COR-L47 (cell line): ENCODE measurements at regions not wholly inside any gene's neighbourhood (a gene's known extent, or its start where the extent isn't known, plus 50 kb on each side); places are given as distances from the start of the nearest gene placed in this dataset.

Experiments
- DNase-seq: peaks from one replicate; lab custom pipeline; 2025; lab: John Stamatoyannopoulos, UW

DNA sequence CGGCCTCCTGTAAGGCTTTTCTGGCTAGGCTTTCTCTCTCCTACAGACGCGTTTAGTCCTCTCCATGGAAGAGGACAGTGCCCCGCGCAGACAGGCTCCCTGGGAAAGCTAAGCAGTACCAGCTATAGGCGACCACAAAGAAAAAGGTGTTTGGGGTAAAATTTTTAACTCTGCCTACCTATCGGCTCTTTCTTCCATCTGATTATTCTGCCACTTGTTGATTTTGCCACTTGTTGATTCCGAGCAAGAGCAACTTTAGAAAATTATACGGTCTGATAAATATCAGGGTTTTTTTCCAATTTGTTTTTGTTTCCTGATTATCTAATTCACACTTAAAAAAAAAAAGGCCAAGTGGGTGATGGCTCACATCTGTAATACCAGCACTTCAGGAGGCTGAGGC lies 1600.5 kb upstream of the TENM3 start:
- DNase-seq, result no peak

DNA sequence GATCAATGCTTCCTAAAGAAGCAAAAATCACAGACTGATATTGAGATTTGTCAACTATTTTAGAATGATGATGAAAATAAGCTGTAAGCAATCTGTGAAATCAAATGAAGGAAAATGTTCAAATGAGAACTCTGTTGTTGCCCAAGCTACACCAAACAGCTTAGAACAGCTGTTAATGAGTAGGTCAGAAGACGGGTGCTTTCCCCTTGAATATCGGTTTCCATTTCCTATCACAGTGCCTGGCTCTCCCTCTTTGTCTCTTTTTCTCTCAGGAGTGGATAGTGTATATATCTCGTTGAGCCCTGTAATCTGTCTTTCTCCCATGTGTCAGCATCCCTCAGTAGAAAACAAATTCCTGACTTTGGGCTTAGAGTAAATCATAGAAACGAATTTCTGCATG lies 1592.9 kb upstream of the TENM3 start:
- DNase-seq, result no peak

DNA sequence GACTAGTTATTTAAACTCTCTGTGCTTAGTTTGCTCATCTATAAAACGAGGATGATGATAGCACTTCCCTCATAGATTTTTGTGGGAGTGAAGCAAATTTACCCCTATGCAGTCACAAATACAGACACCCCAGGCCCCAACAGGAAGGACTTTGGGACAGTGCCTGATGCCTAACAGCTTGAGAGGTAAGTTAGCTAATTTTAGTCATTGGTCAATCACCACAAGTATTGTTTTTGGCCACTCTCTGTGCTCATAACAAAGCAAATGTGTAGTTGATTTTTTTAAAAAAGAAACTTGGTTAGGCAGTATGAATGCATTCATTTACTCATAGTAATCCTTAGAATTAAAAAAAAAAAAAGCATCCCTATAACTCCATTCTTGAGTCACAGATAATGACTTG lies 1590.7 kb upstream of the TENM3 start:
- DNase-seq, result no peak

DNA sequence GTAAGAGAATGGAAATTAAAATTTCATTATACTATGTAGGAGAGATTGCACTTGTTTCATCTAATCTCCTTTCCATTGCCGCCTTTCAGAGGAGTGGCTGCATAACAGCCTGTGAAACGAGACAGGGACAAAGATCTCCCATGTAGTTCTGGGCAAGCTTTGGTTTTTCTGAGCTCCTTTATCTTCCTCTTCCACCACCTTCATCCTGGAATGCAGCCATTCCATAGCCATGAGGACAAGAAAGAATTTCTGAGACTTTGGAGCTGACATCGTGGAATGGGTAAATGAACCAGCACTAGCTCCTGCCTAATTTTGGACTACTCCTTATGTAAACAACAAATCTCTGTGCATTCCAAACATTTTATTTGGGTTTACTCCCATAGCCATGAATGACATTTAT lies 1587.3 kb upstream of the TENM3 start:
- no peak for DNase-seq

DNA sequence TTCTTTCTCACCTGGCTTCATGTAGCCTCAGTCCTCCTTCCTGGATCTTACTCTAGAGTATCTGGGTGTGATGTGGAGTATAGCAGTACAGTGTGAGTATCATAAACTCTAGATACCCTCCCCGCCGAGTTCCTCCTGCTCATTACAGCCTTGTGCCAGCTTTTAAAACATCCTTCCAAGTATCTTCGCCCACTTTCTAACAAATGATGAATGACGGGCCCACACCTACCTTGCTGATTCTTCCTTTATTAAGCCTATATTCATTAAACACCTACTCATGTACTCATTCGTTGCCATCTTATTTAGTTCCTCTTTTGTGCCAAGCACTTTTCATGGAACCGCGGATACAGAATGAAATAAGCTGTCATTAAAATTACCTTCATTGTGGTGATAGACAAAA lies 1585.3 kb upstream of the TENM3 start:
- no peak for DNase-seq

DNA sequence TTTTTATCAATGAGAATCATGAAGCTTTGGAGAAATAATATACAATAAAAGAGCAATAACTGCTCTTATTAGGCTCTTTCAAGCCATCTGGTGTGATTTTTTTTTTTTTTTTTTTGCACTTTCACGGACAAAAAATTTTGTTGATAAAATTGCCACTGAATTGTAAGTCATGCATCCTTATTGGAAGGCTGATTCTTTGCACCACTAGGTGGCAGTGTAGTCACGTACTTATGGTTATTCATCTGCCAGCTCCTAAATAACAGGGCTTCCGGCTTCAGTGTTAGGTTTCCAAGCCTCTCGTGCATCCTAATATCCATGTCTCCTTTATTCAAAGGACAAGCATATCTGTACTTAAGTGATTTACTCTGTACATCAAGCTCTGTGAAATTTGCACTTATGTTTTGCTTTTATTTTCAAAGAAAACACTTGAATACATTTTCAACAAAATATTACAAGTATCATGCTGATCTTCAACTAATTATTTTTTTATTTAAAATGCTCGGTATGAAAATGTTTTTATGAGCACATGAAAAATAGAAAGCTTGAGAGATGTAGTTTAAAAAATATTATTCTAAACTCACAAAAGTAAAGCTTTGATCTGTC lies 1578.3 kb upstream of the TENM3 start:
- DNase-seq, result peak; percentile 92

DNA sequence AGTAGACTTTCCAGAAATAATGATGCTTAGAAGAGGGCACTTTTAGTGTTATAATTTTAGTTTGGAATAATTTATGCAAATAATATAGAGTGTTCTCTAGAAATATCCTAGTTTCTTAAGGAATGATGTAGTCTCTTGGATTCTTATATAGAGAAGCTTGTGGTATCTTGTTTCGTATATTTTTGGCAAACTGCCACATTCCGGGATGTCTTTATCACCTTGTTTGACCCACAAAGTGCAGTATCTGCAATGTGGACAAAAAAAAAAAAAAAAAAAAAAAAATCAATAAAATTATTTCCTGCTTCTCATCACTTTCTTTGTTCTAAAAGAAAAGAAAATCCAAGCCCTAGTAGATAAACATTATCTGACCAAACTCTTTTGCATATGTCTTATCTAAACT lies 1577.7 kb upstream of the TENM3 start:
- DNase-seq, result no peak

DNA sequence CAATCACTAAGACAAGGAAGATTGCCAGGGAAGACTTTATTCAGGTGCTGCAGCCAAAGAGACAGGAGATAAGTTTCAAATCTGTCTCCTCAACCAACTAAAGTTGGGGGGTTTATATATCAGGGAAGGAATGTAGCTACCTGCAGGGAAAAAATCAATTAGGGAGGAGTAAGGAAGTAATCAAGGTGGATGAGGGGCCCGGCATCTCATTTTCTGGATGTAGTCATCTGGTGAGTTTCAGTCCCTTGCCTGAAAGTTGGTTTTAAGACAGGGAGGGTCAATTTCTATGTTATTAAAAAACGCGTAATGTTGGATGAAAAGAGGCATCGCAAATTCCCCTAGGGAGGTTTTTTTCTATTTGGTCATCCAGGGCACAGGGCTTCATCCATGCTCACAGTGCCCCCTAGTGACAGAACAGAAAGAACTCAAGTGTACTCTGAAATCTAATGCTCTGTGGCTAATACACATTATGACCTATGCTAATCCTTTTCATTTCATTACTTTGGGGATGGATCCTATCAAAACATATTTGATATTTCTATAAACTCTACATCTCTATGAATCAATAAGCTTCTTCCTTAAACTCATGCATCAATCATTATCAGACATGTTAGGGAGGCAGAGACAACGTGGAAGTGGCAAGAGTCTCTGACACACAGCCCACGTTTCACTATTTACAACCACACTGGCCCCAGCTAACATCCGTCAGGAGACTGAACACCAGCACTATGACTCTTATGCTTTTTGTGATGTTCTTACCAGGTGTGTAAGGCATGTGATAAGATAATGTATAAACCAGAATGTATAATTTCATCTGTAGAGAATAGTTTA lies 1577.0 kb upstream of the TENM3 start:
- DNase-seq, result peak; percentile 39

DNA sequence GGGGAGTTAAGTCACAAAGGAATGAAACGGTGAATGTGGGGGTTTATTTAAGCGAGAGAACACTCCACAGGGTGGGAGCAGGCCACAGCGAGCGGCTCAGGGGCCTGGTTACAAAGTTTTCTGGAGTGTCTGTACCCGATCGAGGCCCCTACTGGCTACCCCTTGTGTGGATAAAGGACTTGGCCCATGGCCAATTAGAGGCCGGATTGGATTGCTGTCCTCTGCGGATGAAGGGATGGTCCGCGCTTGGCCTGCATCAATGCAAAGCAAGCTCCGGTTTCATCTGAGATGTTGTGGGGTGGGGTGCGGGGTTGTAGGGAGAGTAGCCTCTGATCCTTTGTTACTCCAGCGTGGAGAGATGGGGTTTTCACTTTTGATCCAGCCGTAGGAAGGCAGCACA lies 1574.5 kb upstream of the TENM3 start:
- no peak for DNase-seq

DNA sequence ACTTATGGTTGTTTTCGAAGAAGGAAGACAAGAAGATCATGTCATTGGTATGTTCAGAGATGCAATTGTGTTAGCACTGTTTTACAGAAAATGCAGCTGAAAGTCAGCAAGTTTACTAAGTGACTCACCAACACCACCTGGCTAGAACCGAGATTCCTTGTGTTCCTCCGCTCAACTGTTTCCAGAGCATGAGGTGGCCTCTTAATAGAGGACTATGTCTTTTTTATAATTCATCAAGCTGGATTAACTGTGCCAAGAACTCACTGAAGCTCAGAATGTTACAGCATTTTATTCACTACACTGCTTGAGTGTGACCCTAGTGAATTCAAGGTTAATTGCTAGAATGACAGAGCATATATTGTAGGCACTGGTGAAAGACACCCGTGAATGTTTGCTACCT lies 1573.5 kb upstream of the TENM3 start:
- no peak for DNase-seq

DNA sequence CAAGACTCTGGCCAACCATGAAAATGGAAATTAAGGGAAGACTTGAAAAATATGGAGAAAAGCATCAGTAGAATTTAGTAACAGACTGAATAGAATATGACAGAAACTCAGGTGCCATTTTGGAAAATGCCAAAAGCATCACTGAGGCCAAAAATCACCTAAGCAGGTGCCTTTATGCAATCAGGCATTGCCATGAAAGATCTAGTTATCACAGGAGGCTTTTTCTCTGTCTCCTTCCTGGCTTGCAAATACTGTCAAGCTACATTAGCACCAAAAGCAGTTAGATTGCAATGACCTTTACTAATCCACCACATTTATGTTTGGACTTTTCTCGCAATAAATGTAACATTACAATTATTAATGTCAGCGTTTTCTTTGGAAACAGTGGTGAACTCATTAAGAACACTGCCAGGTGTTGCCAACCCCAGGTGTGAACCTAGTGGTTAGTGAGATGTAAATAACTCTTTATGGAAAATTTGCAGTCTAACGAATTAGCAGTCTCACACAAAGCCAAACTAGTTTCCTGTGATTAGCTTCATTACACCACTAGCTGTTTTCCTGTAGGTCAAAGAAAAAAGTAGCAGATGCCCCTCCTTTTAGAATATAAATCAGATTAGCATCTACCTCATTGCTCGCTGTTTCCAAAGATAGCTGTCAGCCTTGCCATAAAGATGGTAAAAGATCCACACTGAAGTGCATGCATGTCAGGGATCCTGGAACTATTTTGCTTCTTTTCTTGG lies 1568.4 kb upstream of the TENM3 start:
- peak; percentile 81 for DNase-seq

DNA sequence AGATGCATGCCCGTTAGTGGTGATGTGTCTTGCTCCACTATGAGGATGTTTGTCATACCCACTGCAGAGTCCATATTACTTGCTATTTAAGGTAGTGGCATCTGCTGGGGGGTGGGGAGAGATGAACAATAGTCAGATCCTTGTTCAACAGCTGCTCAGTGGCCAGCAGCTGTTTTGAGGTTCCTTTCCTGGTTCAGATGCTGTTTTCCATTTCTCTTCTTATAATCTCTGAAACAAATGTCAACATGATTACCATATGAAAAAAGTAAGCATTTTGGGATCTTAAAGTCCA lies 1567.9 kb upstream of the TENM3 start:
- DNase-seq, result peak; percentile 81

DNA sequence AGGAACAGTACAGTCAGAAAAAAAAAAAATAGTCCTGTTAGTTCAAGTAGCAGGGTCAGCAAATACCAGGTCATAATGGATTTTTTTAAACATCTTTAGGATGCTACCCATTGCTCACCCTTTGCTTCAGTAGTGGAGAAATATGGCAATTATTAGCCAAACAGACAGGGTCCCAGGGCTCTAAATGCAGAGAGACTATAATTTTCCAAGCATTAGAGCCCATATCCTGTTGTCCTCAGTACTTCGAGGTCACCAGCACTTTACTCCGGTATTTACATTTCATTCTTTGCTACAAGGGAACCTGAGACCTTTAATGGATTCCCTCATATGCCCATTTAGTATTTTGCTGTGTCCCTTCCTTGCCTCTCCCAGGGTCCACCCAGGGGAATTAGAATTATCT lies 1562.9 kb upstream of the TENM3 start:
- DNase-seq, result no peak

DNA sequence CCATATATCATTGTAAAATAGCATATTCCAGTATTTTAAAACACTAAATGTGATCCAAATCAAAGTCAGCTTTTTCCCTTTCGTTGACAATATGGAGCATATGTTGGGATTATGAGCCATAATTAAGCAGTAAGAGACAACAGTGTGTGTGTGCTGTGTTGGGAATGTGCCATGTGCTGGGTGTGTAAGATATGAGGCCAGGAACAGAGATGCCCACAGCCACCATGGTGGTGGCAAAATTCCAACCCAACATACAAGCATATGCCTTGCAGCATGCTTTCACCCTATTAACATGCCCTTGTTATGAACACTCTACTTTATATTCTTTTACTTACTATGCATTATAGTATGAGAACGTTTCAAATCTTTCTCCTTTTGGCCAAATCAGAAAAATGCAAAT lies 1560.4 kb upstream of the TENM3 start:
- no peak for DNase-seq

DNA sequence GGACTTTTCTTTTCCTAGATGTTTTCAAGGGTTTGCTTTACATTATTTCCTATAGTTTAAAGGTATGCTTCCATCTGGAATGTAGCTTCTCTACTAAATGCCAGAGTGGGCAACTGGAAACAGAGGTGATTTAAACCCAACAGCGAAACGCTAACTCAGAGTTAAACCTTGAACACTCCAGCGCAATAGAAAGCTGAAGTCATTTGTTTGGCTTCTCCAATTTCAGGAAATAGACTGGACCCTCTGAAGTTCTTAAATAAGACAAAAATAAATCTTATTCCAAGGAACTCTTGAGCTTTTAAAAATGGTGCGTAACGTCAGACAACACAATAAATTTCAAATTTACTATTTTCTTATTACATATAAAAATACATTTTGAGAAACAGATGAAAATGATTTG lies 1560.0 kb upstream of the TENM3 start:
- DNase-seq, result no peak

DNA sequence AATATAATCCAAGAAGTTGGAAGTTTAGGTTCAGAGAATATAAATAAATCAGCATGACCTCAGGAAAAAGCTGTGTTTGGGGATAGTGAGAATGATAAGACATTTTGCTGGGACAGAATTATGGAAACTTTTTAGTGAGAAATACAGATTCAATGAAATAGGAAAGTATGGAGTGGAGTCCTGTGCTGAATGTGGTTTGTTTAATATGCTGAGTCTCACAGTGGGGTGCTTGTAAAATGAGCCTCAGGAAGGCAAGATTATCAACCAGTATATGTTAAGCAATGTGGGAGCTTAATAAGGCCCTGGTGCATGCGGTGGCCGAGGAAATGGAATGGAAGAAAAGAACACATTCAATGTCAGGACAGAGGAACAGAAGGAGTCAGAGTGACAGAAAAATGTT lies 1554.7 kb upstream of the TENM3 start:
- DNase-seq, result no peak

DNA sequence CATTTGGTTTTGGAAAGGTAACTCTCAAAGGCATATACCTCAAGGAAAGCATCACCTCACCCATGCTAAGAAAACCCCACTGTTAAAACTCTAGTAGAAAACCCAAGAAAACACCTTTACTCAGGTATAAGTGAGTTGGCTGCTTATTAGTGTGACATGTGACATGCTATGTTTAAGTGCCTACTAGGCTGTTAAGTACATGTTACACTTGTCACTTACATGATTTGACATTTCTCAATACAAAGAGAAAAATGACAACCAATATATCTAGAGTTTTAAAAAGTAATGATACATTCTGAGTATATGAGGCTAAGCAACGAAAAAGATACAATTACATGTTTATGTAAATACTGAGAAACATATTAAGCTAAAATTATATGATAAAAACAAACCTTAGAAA lies 1548.3 kb upstream of the TENM3 start:
- DNase-seq, result no peak

DNA sequence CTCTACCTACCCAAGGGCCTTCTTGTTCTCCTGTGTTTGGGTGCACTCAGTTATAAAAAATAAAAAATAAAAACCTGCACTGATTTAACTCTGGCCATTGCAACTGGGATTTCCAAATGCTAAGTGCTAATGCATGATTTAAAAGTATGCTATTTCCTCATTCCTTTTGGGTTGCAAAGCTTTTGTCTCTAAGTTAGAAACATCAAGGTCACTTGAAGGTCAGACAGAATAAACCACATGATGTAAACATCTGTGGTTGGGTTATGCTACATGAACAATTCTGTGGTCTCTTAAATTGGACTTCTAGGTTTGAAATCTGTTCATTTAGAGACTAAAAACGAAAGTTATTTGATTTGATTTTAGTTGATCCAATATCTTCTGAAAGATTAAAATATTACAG lies 1547.4 kb upstream of the TENM3 start:
- DNase-seq, result no peak

DNA sequence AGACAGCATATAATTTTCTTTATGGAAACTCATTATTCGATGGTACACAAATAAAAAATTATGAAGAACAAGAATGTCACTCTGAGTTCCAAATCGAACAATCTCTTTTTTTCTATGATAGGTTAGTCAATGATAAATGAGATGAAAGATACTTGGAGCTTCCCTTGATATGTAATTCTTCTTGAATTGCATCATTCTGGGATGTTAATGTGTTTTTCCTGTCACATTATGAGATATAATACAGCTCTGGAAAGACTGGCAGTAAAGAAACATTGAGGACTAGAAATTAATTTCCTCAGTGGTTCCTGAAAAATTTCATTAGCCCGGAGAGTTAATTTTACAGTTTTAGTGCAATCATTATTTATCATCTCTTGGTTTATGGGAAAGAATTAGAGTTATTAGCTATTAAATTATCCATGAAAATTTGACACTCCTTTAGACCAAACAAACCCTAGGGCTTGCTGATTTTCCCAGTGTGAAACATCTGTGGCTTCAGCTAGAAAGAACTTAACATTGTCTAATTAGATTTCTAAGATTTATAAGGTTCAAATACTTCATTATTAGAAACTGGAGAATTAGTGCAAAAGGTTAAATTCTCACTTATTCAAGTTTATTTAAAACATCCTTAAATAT lies 1546.6 kb upstream of the TENM3 start:
- no peak for DNase-seq

DNA sequence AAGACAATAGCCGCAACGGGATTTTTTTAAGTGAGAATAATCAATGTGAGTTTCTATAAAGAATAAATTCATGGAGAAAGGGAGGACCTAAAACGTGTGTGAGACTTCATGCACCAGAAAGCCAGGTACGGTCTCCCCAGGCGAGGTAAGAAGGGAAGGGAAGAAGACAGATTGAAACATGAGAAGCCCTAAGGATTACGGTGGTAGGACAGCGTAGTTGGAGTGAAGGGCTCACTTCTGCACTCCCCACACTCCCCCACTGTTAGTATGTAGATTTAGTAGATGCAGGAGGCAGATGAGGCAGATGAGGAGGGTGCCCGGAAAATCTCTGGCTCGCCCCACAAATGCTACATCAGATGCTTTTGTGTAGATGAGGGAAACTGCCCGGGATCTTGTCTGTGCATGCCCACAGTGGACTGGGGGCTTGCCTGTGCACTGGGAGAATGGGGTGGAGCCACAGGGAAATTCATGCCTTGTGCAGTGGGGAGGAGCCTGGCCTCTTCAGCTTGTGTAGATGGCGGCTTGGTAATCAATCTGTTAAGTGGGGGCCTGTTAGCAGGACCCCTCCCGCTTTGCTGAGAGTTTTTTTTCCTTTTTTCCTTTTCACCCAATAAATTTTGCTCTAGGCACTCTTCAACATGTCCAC lies 1544.5 kb upstream of the TENM3 start:
- no peak for DNase-seq

DNA sequence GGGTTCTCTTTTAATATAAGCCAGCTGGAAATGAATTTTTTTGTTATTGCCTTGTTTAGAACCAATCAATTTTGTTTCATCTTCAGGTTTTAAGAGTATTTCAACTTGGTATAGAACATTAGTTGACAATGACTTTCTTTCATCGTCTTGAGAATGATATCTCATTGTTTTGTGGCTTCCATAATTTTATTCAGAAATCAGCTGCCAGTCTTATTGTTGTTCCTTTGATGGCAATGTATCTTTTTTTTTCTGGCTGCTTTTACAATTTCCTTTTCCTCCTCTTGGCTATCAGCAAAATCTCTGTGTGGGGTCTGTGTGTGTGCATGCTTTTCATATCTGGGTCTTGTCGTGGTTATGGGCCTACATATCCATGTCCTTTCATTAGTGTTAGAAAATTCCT lies 1536.4 kb upstream of the TENM3 start:
- DNase-seq, result no peak

DNA sequence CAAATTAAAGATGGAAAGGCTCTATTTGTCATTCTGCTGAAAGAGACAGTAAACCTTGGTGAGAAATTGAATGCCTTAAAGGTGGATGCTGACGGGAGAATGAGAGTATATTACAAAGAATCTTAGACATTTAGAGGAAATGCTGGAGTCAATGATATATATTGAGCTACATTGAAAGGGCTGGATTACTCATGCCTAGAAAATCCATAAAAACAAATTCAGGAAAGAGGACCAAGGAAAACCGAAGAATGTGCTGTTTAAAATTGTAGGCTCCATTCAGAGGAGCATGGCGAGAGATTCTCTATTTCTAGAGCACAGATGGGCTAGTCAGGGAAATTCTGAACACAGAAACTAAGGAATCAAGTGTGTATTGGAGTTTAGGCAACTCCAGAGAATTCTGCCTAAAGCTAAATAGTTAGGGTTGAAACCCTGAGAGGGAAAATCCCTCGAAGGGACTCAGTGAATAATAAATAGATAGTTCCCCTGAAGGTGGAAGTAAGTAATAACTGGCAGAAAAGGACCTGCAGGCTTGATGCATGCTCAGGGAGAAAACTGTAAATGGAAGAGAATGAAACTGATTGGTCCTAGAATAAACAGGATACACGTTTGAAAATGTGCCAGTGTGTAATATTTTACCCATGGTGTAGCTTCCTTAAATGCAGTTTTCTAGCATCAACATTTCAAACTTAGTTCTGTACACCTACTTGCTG lies 1532.4 kb upstream of the TENM3 start:
- DNase-seq, result no peak
